22Rv1 (cell line): ENCODE measurements at regions not wholly inside any gene's neighbourhood (a gene's known extent, or its start where the extent isn't known, plus 50 kb on each side); places are given as distances from the start of the nearest gene placed in this dataset.

Experiments used
- ZFX ChIP-seq: fragments of 450-650 bp; IDR thresholded peaks from 2 replicates; pipeline ENCODE4 v1.6.1; 2017; ENCODE audit warnings: antibody characterized with exemption, borderline replicate concordance
- TF ChIP-seq, protein P1 (sequence below): fragments of 450-650 bp; IDR thresholded peaks from 2 replicates; pipeline ENCODE4 v1.5.1; 2017; ENCODE audit warnings: mild to moderate bottlenecking

DNA sequence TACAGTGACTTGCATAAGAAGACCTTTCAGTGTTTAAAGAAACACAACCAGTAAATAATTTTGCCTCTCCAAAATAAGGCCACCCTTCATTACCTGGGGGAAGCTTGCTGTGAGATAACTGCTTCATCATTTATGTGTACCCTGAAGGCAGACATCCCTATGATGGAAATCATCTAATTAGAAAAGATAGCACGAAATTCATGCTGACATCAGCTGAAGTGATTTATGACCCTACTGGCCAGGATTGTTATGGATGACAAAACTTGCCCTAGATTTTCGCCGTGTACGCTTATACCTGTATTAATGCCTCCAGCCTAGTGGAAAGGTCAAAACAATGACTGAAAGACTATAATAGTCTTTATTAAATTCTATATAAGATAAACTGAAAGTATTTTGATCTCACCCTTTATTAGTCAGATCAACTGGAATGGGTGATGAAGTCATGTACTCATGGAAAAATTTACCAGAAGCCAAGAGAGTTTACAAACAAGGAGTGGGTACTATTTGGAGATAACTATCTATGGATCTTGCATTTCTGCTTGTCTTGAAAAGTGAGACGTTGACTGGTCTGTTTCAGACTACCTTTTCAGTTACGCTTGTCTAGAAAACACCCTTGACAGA, 114.2 kb downstream of the PPP1R3A start:
- TF ChIP-seq, protein P1, sequence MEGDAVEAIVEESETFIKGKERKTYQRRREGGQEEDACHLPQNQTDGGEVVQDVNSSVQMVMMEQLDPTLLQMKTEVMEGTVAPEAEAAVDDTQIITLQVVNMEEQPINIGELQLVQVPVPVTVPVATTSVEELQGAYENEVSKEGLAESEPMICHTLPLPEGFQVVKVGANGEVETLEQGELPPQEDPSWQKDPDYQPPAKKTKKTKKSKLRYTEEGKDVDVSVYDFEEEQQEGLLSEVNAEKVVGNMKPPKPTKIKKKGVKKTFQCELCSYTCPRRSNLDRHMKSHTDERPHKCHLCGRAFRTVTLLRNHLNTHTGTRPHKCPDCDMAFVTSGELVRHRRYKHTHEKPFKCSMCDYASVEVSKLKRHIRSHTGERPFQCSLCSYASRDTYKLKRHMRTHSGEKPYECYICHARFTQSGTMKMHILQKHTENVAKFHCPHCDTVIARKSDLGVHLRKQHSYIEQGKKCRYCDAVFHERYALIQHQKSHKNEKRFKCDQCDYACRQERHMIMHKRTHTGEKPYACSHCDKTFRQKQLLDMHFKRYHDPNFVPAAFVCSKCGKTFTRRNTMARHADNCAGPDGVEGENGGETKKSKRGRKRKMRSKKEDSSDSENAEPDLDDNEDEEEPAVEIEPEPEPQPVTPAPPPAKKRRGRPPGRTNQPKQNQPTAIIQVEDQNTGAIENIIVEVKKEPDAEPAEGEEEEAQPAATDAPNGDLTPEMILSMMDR, result no peak
- TF ChIP-seq ZFX, result no peak
